GM23248 (cell line): ENCODE measurements at regions not wholly inside any gene's neighbourhood (a gene's known extent, or its start where the extent isn't known, plus 50 kb on each side); places are given as distances from the start of the nearest gene placed in this dataset.

Experiments
- DNase-seq: peaks from one replicate; pipeline ENCODE4 v3.0.0-alpha.2; 2015
- H2AFZ ChIP-seq: fragments of 200-600 bp; sonication (generic); 2 replicates; pipeline ENCODE4 v1.6.1; 2016; ENCODE audit warnings: antibody characterized with exemption
- H3F3A ChIP-seq: fragments of 200-600 bp; sonication (generic); 2 replicates; pipeline ENCODE4 v1.6.1; 2016; ENCODE audit warnings: mild to moderate bottlenecking, antibody characterized with exemption, mixed run types; ENCODE audit not compliant: insufficient read depth
- H3K27ac ChIP-seq: fragments of 200-600 bp; sonication (generic); 2 replicates; pipeline ENCODE4 v1.5.1; 2016; ENCODE audit warnings: mild to moderate bottlenecking
- H3K27me3 ChIP-seq: fragments of 200-600 bp; sonication (generic); replicated peaks from 2 replicates; pipeline ENCODE4 v1.6.1; 2016; ENCODE audit warnings: mild to moderate bottlenecking; ENCODE audit not compliant: insufficient read depth
- H3K36me3 ChIP-seq: fragments of 200-600 bp; sonication (generic); 2 replicates; pipeline ENCODE4 v1.6.1; 2016; ENCODE audit warnings: low read depth, mild to moderate bottlenecking
- H3K4me1 ChIP-seq: fragments of 200-600 bp; sonication (generic); 2 replicates; pipeline ENCODE4 v1.6.1; 2016; ENCODE audit warnings: mild to moderate bottlenecking; ENCODE audit not compliant: insufficient read depth
- H3K4me2 ChIP-seq: fragments of 200-600 bp; sonication (generic); one replicate; pipeline ENCODE4 v1.6.1; 2016; ENCODE audit warnings: mild to moderate bottlenecking; ENCODE audit not compliant: unreplicated experiment
- H3K4me3 ChIP-seq: fragments of 200-600 bp; sonication (generic); 2 replicates; pipeline ENCODE4 v1.5.1; 2016; ENCODE audit warnings: mild to moderate bottlenecking
- H3K79me2 ChIP-seq: fragments of 200-600 bp; sonication (generic); 2 replicates; pipeline ENCODE4 v1.6.1; 2016; ENCODE audit warnings: mild to moderate bottlenecking; ENCODE audit not compliant: insufficient read depth
- H3K9ac ChIP-seq: fragments of 200-600 bp; sonication (generic); 2 replicates; pipeline ENCODE4 v1.6.1; 2016; ENCODE audit warnings: mild to moderate bottlenecking
- H3K9me2 ChIP-seq: fragments of 200-600 bp; sonication (generic); 2 replicates; pipeline ENCODE4 v1.6.1; 2016; ENCODE audit warnings: mixed run types, mild to moderate bottlenecking, moderate library complexity; ENCODE audit not compliant: insufficient read depth
- H3K9me3 ChIP-seq: fragments of 200-600 bp; sonication (generic); one replicate; pipeline ENCODE4 v1.6.1; 2017; ENCODE audit warnings: low read depth
- H4K20me1 ChIP-seq: fragments of 200-600 bp; sonication (generic); 2 replicates; pipeline ENCODE4 v1.6.0; 2016; ENCODE audit not compliant: insufficient read depth
- EZH2 ChIP-seq: fragments of 200-600 bp; sonication (generic); IDR thresholded peaks from 2 replicates; pipeline ENCODE4 v1.6.1; 2018; ENCODE audit warnings: antibody characterized with exemption, mild to moderate bottlenecking; ENCODE audit not compliant: insufficient read depth, poor library complexity, severe bottlenecking
- EZH2phosphoT487 ChIP-seq: fragments of 200-600 bp; sonication (generic); IDR thresholded peaks from 2 replicates; pipeline ENCODE4 v1.6.1; 2018; ENCODE audit warnings: antibody characterized with exemption, moderate library complexity, mild to moderate bottlenecking, low read depth; ENCODE audit not compliant: insufficient read depth
- WGBS, 2 experiments: methylation state at CpG; one replicate each; pipeline ENCODE4 v1.1.6; 2015 to 2017; ENCODE audit warnings: low lambda C conversion rate in 2 of 2, low coverage in 1 of 2; ENCODE audit errors: missing lambda C conversion rate in 2 of 2; 5-methylcytosine and 5-hydroxymethylcytosine counted together
- in situ Hi-C: fragments of 300-500 bp; cut with MboI; formaldehyde crosslinking; loops from 2 replicates; pipeline ENCODE4 v1.15.0; 2020

- H3K79me2 ChIP-seq, result no peaks in the 10 kb centered on the region
- no peak overlapping the region for H2AFZ ChIP-seq
- H3K9ac ChIP-seq, result no peak overlapping the region
- H3K9me3 ChIP-seq, result no peaks in the 10 kb centered on the region
- 68 to 72% methylated on average over 5 of the region's 5 CpGs for WGBS, 2 experiments
- H3K27me3 ChIP-seq, result no peaks in the 10 kb centered on the region
- H3K4me2 ChIP-seq, result no peak overlapping the region
- H3F3A ChIP-seq, result peaks cover 10% of the 10 kb centered on the region; the same call in 1 of the 2 replicates
- no peak for DNase-seq
- in situ Hi-C loops, result no loop called here
- H4K20me1 ChIP-seq, result no peaks in the 10 kb centered on the region
- no peak overlapping the region for H3K27ac ChIP-seq
- no peaks in the 10 kb centered on the region for H3K9me2 ChIP-seq
- TF ChIP-seq EZH2 (no peak), EZH2phosphoT487 (no peak)
- peaks cover 14% of the 10 kb centered on the region for H3K4me1 ChIP-seq
- no peak overlapping the region for H3K4me3 ChIP-seq
- H3K36me3 ChIP-seq, result no peaks in the 10 kb centered on the region
Measured at GRCh38 chr1:214976665-214977064, 105.9 kb upstream of the KCNK2 start.

DNA sequence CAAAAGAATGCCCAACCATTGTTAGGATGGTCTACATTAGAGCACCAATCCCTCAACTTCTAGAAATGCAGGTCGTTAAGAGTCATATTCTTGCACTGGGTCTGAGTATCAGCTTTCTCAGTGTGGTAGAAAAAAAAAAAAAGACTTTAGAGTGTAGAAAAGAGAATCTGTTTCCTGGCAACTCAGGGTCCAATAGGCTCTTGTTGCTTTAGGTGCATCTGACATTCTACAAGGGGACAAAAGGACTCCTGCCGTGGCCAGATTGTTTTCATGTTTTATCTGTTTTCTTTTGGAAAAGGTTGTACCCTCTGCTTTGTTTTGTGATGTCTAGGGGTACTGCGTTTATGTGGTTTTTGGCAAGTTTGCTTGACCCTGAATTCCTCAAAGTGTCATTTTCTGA is 105.4 kb upstream of the KCNK2 start:
- Histone ChIP-seq H4K20me1 (no peaks in the 10 kb centered on the region), H2AFZ (no peak overlapping the region), H3K4me3 (no peak overlapping the region), H3K4me1 (peaks cover 18% of the 10 kb centered on the region), H3K9ac (no peak overlapping the region), H3F3A (peaks cover 10% of the 10 kb centered on the region; the same call in 1 of the 2 replicates), H3K9me2 (no peaks in the 10 kb centered on the region), H3K36me3 (no peaks in the 10 kb centered on the region), H3K79me2 (no peaks in the 10 kb centered on the region), H3K9me3 (no peaks in the 10 kb centered on the region), H3K27ac (no peak overlapping the region), H3K27me3 (no peaks in the 10 kb centered on the region), H3K4me2 (no peak overlapping the region)
- TF ChIP-seq EZH2phosphoT487 (no peak), EZH2 (no peak)
- 80 to 82% methylated on average over 3 of the region's 3 CpGs for WGBS, 2 experiments
- no peak for DNase-seq
- in situ Hi-C loops, result no loop called here

DNA sequence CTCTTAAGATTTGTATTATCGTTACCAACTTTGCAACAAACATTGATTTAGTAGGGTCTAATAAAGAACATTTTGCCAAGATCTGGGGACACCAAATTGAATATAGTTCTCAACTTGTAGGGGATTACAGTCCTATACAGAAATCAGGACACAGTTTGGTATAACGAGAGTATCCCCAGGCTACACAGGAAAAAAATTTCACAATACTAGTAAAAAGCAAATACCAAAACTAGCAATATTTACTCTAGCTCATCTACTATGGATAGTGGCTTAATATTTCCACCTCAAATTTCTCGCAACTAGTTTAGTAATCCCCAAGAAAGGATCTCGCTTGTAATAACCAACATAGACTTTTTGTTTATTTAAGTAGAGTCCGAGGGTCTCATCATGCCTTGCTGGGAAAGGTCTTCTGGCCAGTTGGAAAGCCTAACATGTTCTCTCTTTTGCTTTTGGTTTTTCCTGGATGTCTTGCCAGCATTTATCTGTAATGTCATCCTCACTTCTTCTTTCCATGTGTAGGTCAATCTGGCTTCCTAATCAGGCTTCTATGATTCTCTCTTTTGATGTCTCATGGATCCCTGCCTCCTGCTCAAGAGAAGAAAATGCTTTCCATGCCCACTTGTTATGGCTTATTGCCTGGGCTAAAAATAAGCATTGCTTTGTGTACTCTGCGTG is 104.7 kb upstream of the KCNK2 start:
- H3K36me3 ChIP-seq, result no peaks in the 10 kb centered on the region
- no peak for DNase-seq
- no peak for TF ChIP-seq EZH2
- no peak for TF ChIP-seq EZH2phosphoT487
- no peaks in the 10 kb centered on the region for H4K20me1 ChIP-seq
- H3K4me3 ChIP-seq, result no peak overlapping the region
- no peaks in the 10 kb centered on the region for H3K9me3 ChIP-seq
- in situ Hi-C loops, result no loop called here
- 63 to 64% methylated on average over 6 of the region's 6 CpGs for WGBS, 2 experiments
- no peaks in the 10 kb centered on the region for H3K79me2 ChIP-seq
- H3K27ac ChIP-seq, result no peak overlapping the region
- no peak overlapping the region for H3K9ac ChIP-seq
- H3K4me1 ChIP-seq, result peaks cover 24% of the 10 kb centered on the region
- H2AFZ ChIP-seq, result no peak overlapping the region
- H3K9me2 ChIP-seq, result no peaks in the 10 kb centered on the region
- H3K27me3 ChIP-seq, result no peaks in the 10 kb centered on the region
- H3K4me2 ChIP-seq, result no peak overlapping the region
- peaks cover 16% of the 10 kb centered on the region; the same call in 1 of the 2 replicates for H3F3A ChIP-seq

DNA sequence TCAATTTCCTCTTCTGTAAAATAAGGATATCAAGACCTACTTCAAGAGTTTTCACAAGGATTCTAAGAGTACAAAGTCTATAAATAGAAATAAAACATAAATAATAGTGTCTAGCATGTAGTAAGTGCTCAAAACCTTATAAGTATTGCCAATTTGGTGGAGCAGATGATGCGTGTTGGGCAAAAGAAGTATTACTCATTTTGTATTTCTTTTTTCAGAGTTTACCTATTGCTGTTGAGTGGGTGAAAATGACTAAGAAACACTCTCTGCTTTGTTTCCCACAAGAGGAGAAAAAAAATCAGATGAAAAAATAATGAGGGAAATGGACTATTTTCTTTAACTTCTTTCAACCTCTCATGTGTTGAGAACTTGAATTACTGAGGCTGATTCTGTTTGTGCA is 103.3 kb upstream of the KCNK2 start:
- H3K9ac ChIP-seq, result no peak overlapping the region

More for the DNA sequence above, 103.3 kb upstream of the KCNK2 start:
- no peaks in the 10 kb centered on the region for H3K79me2 ChIP-seq
- H3K9me2 ChIP-seq, result no peaks in the 10 kb centered on the region
- no peak overlapping the region for H3K4me3 ChIP-seq
- peak overlapping the region; percentile 41 for H2AFZ ChIP-seq
- H3K4me1 ChIP-seq, result peaks cover 33% of the 10 kb centered on the region
- no peaks in the 10 kb centered on the region for H4K20me1 ChIP-seq
- in situ Hi-C loops, result no loop called here
- DNase-seq, result peak; percentile 54
- TF ChIP-seq EZH2phosphoT487, result no peak
- TF ChIP-seq EZH2, result no peak
- H3K27ac ChIP-seq, result peak overlapping the region; percentile 23; the same call in 1 of the 2 replicates
- 28 to 31% methylated on average over 1 of the region's 1 CpG for WGBS, 2 experiments
- H3K36me3 ChIP-seq, result no peaks in the 10 kb centered on the region
- H3K4me2 ChIP-seq, result peak overlapping the region; percentile 12
- no peaks in the 10 kb centered on the region for H3K9me3 ChIP-seq
- peaks cover 20% of the 10 kb centered on the region; the same call in 1 of the 2 replicates for H3F3A ChIP-seq
- H3K27me3 ChIP-seq, result no peaks in the 10 kb centered on the region
